HPDE6-E6E7 (cell line): ENCODE measurements at regions not wholly inside any gene's neighbourhood (a gene's known extent, or its start where the extent isn't known, plus 50 kb on each side); places are given as distances from the start of the nearest gene placed in this dataset.

ENCODE experiments used
- DNase-seq: peaks from one replicate; pipeline ENCODE4 v3.0.0; 2011; ENCODE audit warnings: missing footprints; ENCODE audit errors: extremely low spot score

- no peak for DNase-seq
These were observed 75.0 kb downstream of the PTPDC1 start for GRCh38 chr9:94159069-94159939.

- no peak for DNase-seq
These were observed 76.6 kb downstream of the PTPDC1 start for GRCh38 chr9:94160594-94161501.

GRCh38 chr9:94161673-94162072 lies 77.4 kb downstream of the PTPDC1 start:
- no peak for DNase-seq

- no peak for DNase-seq
These were observed 80.7 kb downstream of the PTPDC1 start for GRCh38 chr9:94164806-94165549.

- peak; percentile 99 for DNase-seq
These were observed 81.5 kb downstream of the PTPDC1 start for GRCh38 chr9:94165592-94166235.

- DNase-seq = peak; percentile 93
These were observed 82.1 kb downstream of the PTPDC1 start for GRCh38 chr9:94166236-94166975.

- no peak for DNase-seq
These were observed 82.7 kb downstream of the PTPDC1 start for GRCh38 chr9:94166976-94167346.

GRCh38 chr9:94167376-94167890 lies 83.2 kb downstream of the PTPDC1 start:
- no peak for DNase-seq

- DNase-seq = no peak
These were observed 84.1 kb downstream of the PTPDC1 start for GRCh38 chr9:94168203-94169000.

- DNase-seq = no peak
These were observed 85.7 kb downstream of the PTPDC1 start for GRCh38 chr9:94169968-94170367.

- no peak for DNase-seq
These were observed 85.5 kb upstream of the ZNF169 start for GRCh38 chr9:94173632-94174031.

- no peak for DNase-seq
These were observed 84.9 kb upstream of the ZNF169 start for GRCh38 chr9:94174164-94174563.

- DNase-seq = no peak
These were observed 83.4 kb upstream of the ZNF169 start for GRCh38 chr9:94175669-94176068.

GRCh38 chr9:94176608-94177007 lies 82.5 kb upstream of the ZNF169 start:
- DNase-seq = no peak

GRCh38 chr9:94178927-94179326 lies 80.2 kb upstream of the ZNF169 start:
- DNase-seq = no peak

- DNase-seq = no peak
These were observed 77.5 kb upstream of the ZNF169 start for GRCh38 chr9:94181408-94182181.

GRCh38 chr9:94182532-94182931 lies 76.6 kb upstream of the ZNF169 start:
- DNase-seq = no peak

- no peak for DNase-seq
These were observed 75.7 kb upstream of the ZNF169 start for GRCh38 chr9:94183240-94183999.
